Activated T-helper 1 cell treated with anti-CD3 and anti-CD28 coated beads, Interleukin-2, amount 50 U/mL, for 16 hours (primary cell): ENCODE measurements at regions not wholly inside any gene's neighbourhood (a gene's known extent, or its start where the extent isn't known, plus 50 kb on each side); places are given as distances from the start of the nearest gene placed in this dataset.

ENCODE experiments used
- DNase-seq, 2 donors: peaks; one replicate each; pipeline ENCODE4 v3.0.0-alpha.2; 2020; ENCODE audit warnings: low read depth in 1 of 2, low spot score in 1 of 2

- no peak for DNase-seq
Measured at GRCh38 chr1:5308249-5308648, 653.8 kb downstream of the AJAP1 start.

- no peak for DNase-seq
Measured at GRCh38 chr1:5304702-5305101, 650.3 kb downstream of the AJAP1 start.

- no peak for DNase-seq
Measured at GRCh38 chr1:5298376-5298775, 644.0 kb downstream of the AJAP1 start.

DNA sequence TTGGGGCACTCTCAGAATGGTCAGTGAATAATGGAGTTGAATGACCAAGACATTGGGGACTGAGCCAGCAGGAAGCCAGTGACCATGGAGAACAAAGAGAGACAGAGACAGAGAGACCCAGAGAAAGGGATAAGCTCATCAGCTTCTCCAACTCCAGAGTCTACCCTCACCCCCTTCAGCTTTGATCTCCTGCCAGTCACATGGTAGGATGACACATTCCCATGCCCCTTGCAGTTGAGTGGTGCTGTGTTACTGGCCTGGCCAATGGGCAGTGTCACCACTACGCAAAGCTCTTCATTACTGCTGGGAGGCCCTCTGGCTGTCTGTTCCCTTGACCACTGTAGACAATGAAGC lies 643.5 kb downstream of the AJAP1 start:
- DNase-seq, result no peak

GRCh38 chr1:5297180-5297885 lies 642.9 kb downstream of the AJAP1 start:
- DNase-seq, result no peak

GRCh38 chr1:5296557-5297179 lies 642.3 kb downstream of the AJAP1 start:
- DNase-seq, result no peak

GRCh38 chr1:5296095-5296494 lies 641.7 kb downstream of the AJAP1 start:
- no peak for DNase-seq

GRCh38 chr1:5291889-5292288 lies 637.5 kb downstream of the AJAP1 start:
- DNase-seq, result no peak

- no peak for DNase-seq
Measured at GRCh38 chr1:5287178-5288150, 633.1 kb downstream of the AJAP1 start.

- DNase-seq, result no peak
Measured at GRCh38 chr1:5286244-5286643, 631.8 kb downstream of the AJAP1 start.

DNA sequence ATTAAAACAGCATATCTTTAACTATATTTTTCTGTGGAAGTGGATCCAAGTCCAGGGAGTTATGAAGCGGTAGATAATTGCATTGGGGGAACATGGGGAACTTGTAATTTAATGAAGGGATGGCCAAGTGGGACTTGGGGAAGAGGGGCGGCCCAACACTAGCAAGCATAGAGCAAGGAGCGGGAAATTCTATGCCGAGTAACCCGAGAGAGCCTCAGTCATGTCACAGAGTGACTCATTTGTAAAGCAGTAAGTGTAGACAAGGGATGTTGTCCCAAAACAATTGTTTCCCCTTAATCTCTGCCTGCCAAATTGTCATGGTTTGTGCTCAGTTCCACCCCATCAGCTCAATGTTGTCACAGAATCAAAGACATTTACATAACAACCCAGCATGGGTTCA lies 620.1 kb downstream of the AJAP1 start:
- DNase-seq, result no peak

DNA sequence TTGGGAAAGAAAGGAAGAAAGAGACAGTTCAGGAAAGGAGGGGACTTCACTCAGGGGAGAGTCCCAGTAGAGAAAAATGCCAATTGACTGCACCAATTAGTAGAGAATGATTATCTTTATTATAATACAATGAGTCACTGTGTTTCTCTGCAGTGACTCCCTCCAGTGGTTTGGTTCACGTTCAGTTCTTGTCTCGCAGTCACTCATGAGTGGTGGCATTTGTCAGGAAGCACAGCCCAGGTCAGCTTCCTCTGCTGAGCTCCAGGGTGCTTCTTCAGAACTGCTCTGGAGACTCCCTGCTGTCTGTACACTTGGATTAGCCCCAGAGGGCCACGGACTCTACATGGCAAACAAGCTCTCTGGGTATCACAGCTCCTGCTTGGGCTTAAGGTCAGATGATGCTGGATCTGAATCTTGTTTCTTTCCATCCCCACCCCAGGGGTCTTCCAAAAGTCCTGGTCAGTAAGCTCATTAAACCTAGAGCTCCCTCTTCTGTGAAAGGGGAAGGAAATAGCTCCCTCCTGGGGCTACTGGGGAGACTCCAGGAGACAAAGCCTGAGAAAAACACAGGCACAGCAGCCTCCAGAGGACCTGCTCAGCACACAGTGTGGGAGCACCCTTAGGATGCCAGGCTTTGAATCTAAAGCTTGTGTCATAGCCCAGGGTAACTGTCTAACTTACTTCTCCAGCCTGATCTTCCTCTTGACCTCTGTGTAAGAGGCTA lies 619.0 kb downstream of the AJAP1 start:
- no peak for DNase-seq

DNA sequence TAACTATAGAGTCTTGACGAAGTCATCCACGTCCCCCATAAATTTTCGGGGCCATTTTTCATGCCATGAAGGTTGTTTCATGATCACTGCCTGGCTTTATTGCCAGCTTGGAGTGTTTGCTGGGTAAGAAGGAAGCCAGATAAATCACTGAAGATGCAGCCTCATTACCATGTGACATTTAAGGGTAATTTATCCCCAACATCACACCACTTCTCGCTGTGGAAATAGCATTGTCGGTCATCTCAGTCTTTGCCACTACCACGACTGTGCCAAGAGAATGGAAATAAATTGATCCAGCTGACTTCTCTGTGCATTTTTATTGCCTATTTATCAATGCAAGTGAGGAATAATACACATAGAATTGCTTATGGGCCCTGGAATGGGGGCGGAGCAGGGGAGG lies 617.9 kb downstream of the AJAP1 start:
- no peak for DNase-seq

DNA sequence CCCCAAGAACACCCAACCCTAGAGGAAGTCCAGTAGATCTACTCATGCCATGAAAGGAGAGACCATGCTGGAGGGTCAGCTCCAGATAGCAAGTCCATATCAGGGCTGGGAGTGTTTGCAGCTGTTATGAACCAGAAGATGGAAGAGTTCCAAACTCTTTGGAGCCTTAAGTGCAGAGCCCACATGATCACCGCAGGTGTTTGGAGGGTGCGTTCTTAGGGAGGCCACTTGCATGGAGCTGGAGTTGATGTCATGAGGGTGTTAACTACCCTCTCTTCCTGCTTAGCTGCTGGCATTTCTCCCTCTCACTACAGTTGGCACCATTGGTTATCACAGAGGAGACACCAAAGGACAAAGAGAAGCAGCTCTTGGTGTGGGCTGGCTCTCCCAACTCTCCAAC lies 616.9 kb downstream of the AJAP1 start:
- DNase-seq, result no peak

GRCh38 chr1:5269901-5270300 lies 615.5 kb downstream of the AJAP1 start:
- no peak for DNase-seq

GRCh38 chr1:5267603-5268235 lies 613.3 kb downstream of the AJAP1 start:
- no peak for DNase-seq

GRCh38 chr1:5265438-5266075 lies 611.1 kb downstream of the AJAP1 start:
- no peak for DNase-seq

- DNase-seq, result no peak
Measured at GRCh38 chr1:5264476-5264875, 610.1 kb downstream of the AJAP1 start.

DNA sequence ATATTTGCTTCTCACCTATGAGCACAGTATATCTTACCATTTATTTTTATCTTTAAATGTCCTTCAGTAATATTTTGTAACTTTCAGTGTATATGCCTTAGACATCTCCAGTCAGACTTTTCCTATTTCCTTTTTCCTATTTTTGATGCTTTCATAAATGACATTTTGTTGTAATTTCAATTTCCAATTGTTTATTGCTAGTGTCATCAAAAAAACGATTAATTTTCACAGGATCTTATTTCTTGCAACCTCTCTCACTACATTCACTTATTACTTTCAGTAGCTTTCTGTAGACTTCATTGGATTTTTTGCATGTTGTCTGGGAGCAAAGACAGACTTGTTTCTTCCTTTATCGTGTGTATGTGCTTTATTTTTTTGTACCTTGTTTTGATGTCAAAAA lies 602.4 kb downstream of the AJAP1 start:
- DNase-seq, result no peak

GRCh38 chr1:5254975-5255374 lies 600.6 kb downstream of the AJAP1 start:
- no peak for DNase-seq
